A549 (cell line): ENCODE measurements at regions not wholly inside any gene's neighbourhood (a gene's known extent, or its start where the extent isn't known, plus 50 kb on each side); places are given as distances from the start of the nearest gene placed in this dataset.
A peak's percentile ranks its signal among the peaks of the same experiment; 100 is the strongest.

ENCODE experiments used
- ATAC-seq, 2 experiments: fragments of 200-7000 bp in 1 of 2; fragments of >200 bp in 1 of 2; cut with Nextera tagmentation in 1 of 2; cut with Tn5 transposase in 1 of 2; 3 replicates each; pipeline versions ENCODE4 v1.8.0 to v1.9.1; 2018 to 2020; ENCODE audit warnings: mild to moderate bottlenecking in 1 of 2, moderate library complexity in 1 of 2
- CTCF ChIA-PET: fragments of 300-600 bp; sonication (Branson Sonifier 250); formaldehyde crosslinking; extraction: SDS; loops from one replicate; lab custom pipeline; 2021; ENCODE audit warnings: antibody characterized with exemption, inconsistent platforms; lab: Yijun Ruan, JAX
- POLR2A ChIA-PET: fragments of 350-600 bp; formaldehyde crosslinking; extraction: SDS; loops from one replicate; lab custom pipeline; 2021; ENCODE audit warnings: antibody characterized with exemption, inconsistent platforms; lab: Yijun Ruan, JAX
- DNase-seq, 2 experiments: peaks; one replicate each; pipeline versions ENCODE4 v3.0.0 to v3.0.0-alpha.2; 2011 to 2016; ENCODE audit warnings: low read depth in 1 of 2, low spot score in 1 of 2
- FAIRE-seq: peaks from 2 replicates; lab custom pipeline; 2011; peaks lifted over from hg19 to GRCh38; lab: Jason Lieb, UNC
- H3K27ac ChIP-seq, 2 experiments: fragments of >200 bp; sonication (Bioruptor Twin); formaldehyde crosslinking; 3 replicates each; pipeline ENCODE4 v1.5.1; 2016 to 2017
- H3K4me1 ChIP-seq: fragments of >200 bp; sonication (Bioruptor Twin); formaldehyde crosslinking; 3 replicates; pipeline ENCODE4 v1.6.1; 2016
- H3K4me2 ChIP-seq: fragments of >200 bp; sonication (Bioruptor Twin); formaldehyde crosslinking; 3 replicates; pipeline ENCODE4 v1.6.1; 2016
- H3K4me3 ChIP-seq: fragments of >200 bp; sonication (Bioruptor Twin); formaldehyde crosslinking; 3 replicates; pipeline ENCODE4 v1.5.1; 2016
- H3K9me3 ChIP-seq: fragments of >200 bp; sonication (Bioruptor Twin); formaldehyde crosslinking; 3 replicates; pipeline ENCODE4 v1.6.1; 2016
- CBX2 ChIP-seq: fragments of 200-600 bp; sonication (generic); IDR thresholded peaks from 2 replicates; pipeline ENCODE4 v1.6.1; 2016; ENCODE audit warnings: low read depth, mild to moderate bottlenecking, borderline replicate concordance
- FOSL2 ChIP-seq, 2 experiments: fragments of 450-650 bp in 1 of 2; fragments of >200 bp in 1 of 2; sonication (Bioruptor Twin) in 1 of 2; formaldehyde crosslinking; IDR thresholded peaks; 2 replicates each; pipeline versions ENCODE4 v1.5.0 to v1.6.1; 2016 to 2020; ENCODE audit warnings: mild to moderate bottlenecking in 1 of 2, moderate library complexity in 1 of 2
- HDAC2 ChIP-seq: fragments of 200-600 bp; sonication (generic); IDR thresholded peaks from 2 replicates; pipeline ENCODE4 v1.6.1; 2016
- JUN ChIP-seq, 2 experiments: fragments of >200 bp; sonication (Bioruptor Twin); formaldehyde crosslinking; IDR thresholded peaks; 2 replicates in 1 of 2; 3 replicates in 1 of 2; pipeline ENCODE4 v1.6.1; 2016 to 2017
- MAFK ChIP-seq: fragments of 450-650 bp; IDR thresholded peaks from 2 replicates; pipeline ENCODE4 v1.6.1; 2014; ENCODE audit not compliant: partially characterized antibody
- MAZ ChIP-seq: fragments of 150-350 bp; IDR thresholded peaks from 2 replicates; pipeline ENCODE4 v1.6.1; 2014; ENCODE audit warnings: antibody characterized with exemption, low read depth, low read length, borderline replicate concordance
- NR3C1 ChIP-seq: fragments of >200 bp; sonication (Bioruptor Twin); formaldehyde crosslinking; IDR thresholded peaks from 3 replicates; pipeline ENCODE4 v1.6.1; 2017
- SMC3 ChIP-seq: fragments of >200 bp; sonication (Bioruptor Twin); formaldehyde crosslinking; IDR thresholded peaks from 3 replicates; pipeline ENCODE4 v1.6.1; 2018; ENCODE audit warnings: inconsistent platforms
- ZFP36 ChIP-seq: fragments of 450-650 bp; IDR thresholded peaks from 2 replicates; pipeline ENCODE4 v1.6.1; 2014; ENCODE audit warnings: borderline replicate concordance; ENCODE audit not compliant: partially characterized antibody
- ZNF302 ChIP-seq: fragments of 250-450 bp; sonication (Bioruptor Pico); IDR thresholded peaks from 2 replicates; pipeline ENCODE4 v1.9.0; 2021; ENCODE audit warnings: inconsistent platforms, mild to moderate bottlenecking, moderate library complexity
- ZSCAN20 ChIP-seq: fragments of 250-450 bp; sonication (Bioruptor Pico); IDR thresholded peaks from 2 replicates; pipeline ENCODE4 v1.8.0; 2022; ENCODE audit warnings: mild to moderate bottlenecking, moderate library complexity
- WGBS: methylation state at CpG from one replicate; pipeline ENCODE4 v1.1.6; 2017; ENCODE audit errors: missing lambda C conversion rate; 5-methylcytosine and 5-hydroxymethylcytosine counted together
- TF ChIP-seq, protein P1 (sequence below): fragments of >200 bp; sonication (Bioruptor Twin); formaldehyde crosslinking; IDR thresholded peaks from 2 replicates; pipeline ENCODE4 v1.6.1; 2016
- TF ChIP-seq, protein P2 (sequence below): fragments of >200 bp; sonication (Bioruptor Twin); formaldehyde crosslinking; IDR thresholded peaks from 3 replicates; pipeline ENCODE4 v1.6.1; 2016
- TF ChIP-seq, protein P3 (sequence below): fragments of 250-450 bp; sonication (Bioruptor Pico); IDR thresholded peaks from 2 replicates; pipeline ENCODE4 v1.5.0; 2020; ENCODE audit warnings: low read depth, mild to moderate bottlenecking, moderate library complexity
- TF ChIP-seq, protein P4 (sequence below): fragments of 150-350 bp; IDR thresholded peaks from 2 replicates; pipeline ENCODE4 v1.6.1; 2014; ENCODE audit warnings: low read depth, mild to moderate bottlenecking, low read length
- TF ChIP-seq, protein P5 (sequence below): IDR thresholded peaks from 2 replicates; pipeline ENCODE4 v1.6.1; 2012; ENCODE audit warnings: low read depth, borderline replicate concordance

DNA sequence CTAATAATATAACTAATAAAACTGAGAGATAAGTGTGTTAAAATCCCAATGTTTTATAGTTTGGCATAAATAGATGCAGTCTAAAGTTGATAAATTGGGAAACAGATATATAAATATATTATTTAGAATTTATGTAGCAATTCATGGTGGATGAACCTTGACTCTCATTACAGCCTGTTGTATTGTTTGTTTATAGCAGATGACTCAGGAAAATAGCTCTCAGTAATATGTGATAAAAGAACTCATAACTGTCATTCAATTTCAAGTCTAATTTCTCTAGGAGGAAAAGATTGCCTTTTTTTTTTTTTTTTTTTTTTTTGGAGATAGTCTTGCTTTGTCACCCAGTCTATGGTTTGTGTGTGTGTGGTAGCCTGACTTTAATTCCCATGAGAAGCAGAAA, 603.2 kb upstream of the PKN2 start:
- Histone ChIP-seq H3K9me3 (no peaks in the 10 kb centered on the region), H3K4me3 (no peak overlapping the region), H3K4me1 (peaks cover 11% of the 10 kb centered on the region; the same call in 2 of the 3 replicates), H3K4me2 (peak overlapping the region; percentile 23; the same call in 1 of the 3 replicates), H3K27ac (no peak overlapping the region)
- ATAC-seq (no peak), DNase-seq (no peak), FAIRE-seq (no peak)
- TF ChIP-seq HDAC2 (no peak), SMC3 (no peak), ZNF302 (CRISPR knock-in tag) (no peak), CBX2 (no peak), MAZ (no peak), JUN (IDR thresholded peaks at IDR 0.05) (no peak), MAFK (no peak), ZFP36 (no peak)
- TF ChIP-seq, protein P1, sequence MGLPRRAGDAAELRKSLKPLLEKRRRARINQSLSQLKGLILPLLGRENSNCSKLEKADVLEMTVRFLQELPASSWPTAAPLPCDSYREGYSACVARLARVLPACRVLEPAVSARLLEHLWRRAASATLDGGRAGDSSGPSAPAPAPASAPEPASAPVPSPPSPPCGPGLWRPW: no peak
- TF ChIP-seq, protein P2, sequence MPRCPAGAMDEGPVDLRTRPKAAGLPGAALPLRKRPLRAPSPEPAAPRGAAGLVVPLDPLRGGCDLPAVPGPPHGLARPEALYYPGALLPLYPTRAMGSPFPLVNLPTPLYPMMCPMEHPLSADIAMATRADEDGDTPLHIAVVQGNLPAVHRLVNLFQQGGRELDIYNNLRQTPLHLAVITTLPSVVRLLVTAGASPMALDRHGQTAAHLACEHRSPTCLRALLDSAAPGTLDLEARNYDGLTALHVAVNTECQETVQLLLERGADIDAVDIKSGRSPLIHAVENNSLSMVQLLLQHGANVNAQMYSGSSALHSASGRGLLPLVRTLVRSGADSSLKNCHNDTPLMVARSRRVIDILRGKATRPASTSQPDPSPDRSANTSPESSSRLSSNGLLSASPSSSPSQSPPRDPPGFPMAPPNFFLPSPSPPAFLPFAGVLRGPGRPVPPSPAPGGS: no peak
- POLR2A ChIA-PET: no interaction called here
- CTCF ChIA-PET: no interaction called here

DNA sequence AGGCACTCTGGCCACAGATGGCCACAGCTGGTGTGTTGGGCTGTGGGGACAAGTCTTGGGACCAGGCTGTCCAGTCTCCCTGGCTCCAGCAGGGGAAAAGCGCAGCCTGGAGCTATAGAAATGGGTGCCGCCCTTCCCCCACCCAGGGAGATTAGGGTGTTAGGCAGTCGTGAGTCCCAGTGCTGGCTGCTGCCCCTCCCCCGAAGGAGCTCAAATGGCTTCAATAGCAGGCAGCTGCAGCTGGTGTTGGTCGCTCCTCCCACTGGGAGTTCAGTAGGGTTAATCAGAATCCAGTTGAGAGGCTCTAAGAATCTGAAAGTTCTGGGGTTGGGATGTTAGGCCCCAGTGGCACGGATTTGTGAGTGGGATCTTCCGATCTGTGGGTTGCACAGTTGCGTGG, 595.6 kb upstream of the PKN2 start:
- Histone ChIP-seq H3K4me2 (no peak overlapping the region), H3K4me1 (no peaks in the 10 kb centered on the region), H3K4me3 (no peak overlapping the region), H3K27ac (no peak overlapping the region), H3K9me3 (no peaks in the 10 kb centered on the region)
- 70% methylated on average over 6 of the region's 8 CpGs for WGBS
- CTCF ChIA-PET: interaction anchor here (0.6 kb wide), 1 partner anchor 103 kb away, joined by 3 read pairs; no protein-coding TSS in a partner anchor
- ATAC-seq: no peak
- FAIRE-seq: no peak
- no peak for DNase-seq
- POLR2A ChIA-PET: no interaction called here
- TF ChIP-seq FOSL2 (IDR thresholded peaks at IDR 0.05) (no peak), FOSL2 (CRISPR knock-in tag; IDR thresholded peaks at IDR 0.05) (no peak), NR3C1 (no peak)
- TF ChIP-seq, protein P3, sequence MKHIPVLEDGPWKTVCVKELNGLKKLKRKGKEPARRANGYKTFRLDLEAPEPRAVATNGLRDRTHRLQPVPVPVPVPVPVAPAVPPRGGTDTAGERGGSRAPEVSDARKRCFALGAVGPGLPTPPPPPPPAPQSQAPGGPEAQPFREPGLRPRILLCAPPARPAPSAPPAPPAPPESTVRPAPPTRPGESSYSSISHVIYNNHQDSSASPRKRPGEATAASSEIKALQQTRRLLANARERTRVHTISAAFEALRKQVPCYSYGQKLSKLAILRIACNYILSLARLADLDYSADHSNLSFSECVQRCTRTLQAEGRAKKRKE: no peak
- TF ChIP-seq, protein P1: no peak
- TF ChIP-seq, protein P4, sequence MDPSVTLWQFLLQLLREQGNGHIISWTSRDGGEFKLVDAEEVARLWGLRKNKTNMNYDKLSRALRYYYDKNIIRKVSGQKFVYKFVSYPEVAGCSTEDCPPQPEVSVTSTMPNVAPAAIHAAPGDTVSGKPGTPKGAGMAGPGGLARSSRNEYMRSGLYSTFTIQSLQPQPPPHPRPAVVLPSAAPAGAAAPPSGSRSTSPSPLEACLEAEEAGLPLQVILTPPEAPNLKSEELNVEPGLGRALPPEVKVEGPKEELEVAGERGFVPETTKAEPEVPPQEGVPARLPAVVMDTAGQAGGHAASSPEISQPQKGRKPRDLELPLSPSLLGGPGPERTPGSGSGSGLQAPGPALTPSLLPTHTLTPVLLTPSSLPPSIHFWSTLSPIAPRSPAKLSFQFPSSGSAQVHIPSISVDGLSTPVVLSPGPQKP: no peak
- TF ChIP-seq, protein P5, sequence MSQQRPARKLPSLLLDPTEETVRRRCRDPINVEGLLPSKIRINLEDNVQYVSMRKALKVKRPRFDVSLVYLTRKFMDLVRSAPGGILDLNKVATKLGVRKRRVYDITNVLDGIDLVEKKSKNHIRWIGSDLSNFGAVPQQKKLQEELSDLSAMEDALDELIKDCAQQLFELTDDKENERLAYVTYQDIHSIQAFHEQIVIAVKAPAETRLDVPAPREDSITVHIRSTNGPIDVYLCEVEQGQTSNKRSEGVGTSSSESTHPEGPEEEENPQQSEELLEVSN: no peak

DNA sequence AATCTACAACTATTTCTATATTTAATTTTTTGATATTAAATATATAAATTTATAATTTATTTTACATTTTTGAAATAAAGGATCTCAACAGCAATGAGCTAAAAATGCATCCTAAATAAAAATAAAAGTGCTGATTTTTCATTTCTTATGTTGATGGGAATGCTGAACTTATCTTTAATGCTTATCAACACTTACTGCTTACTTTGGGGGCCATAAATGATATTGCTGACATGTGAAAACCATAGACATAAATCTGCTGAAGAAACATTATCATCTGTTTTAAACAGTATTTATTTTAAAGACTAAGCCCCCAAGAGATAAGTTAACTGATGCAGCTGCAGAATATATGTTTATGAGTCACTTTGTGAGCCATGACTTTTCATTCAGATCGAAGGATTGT, 594.1 kb upstream of the PKN2 start:
- Histone ChIP-seq H3K27ac (no peak overlapping the region), H3K4me1 (no peaks in the 10 kb centered on the region), H3K9me3 (no peaks in the 10 kb centered on the region), H3K4me3 (no peak overlapping the region), H3K4me2 (no peak overlapping the region)
- ChIA-PET POLR2A (no interaction called here), CTCF (no interaction called here)
- DNase-seq (no peak), ATAC-seq (no peak), FAIRE-seq (no peak)
- TF ChIP-seq, protein P3: no peak
- TF ChIP-seq ZSCAN20 (no peak), MAFK (peak; percentile 26)
- 0% methylated on average over 1 of the region's 1 CpG for WGBS
